ENCODE measurements at regions not wholly inside any gene's neighbourhood (a gene's known extent, or its start where the extent isn't known, plus 50 kb on each side); places are given as distances from the start of the nearest gene placed in this dataset.

GRCh38 chr1:188397521-188397920, 1568.8 kb downstream of the PLA2G4A start:
- H3K36me3 Mint-ChIP-seq (ENCODE audit: low read depth) = no peaks in the 10 kb centered on the region
- H3K4me3 Mint-ChIP-seq = no peak overlapping the region
- no peak overlapping the region for H3K27ac Mint-ChIP-seq
- H3K9me3 Mint-ChIP-seq = peaks cover 4% of the 10 kb centered on the region
- H3K4me1 Mint-ChIP-seq (ENCODE audit: low read depth) = no peaks in the 10 kb centered on the region
- no peaks in the 10 kb centered on the region for H3K27me3 Mint-ChIP-seq (ENCODE audit: low read depth)

- no peak overlapping the region for H3K27ac Mint-ChIP-seq
- H3K9me3 Mint-ChIP-seq = peaks cover 4% of the 10 kb centered on the region
- no peaks in the 10 kb centered on the region for H3K4me1 Mint-ChIP-seq (ENCODE audit: low read depth)
- H3K4me3 Mint-ChIP-seq = no peak overlapping the region
- H3K27me3 Mint-ChIP-seq (ENCODE audit: low read depth) = no peaks in the 10 kb centered on the region
- no peaks in the 10 kb centered on the region for H3K36me3 Mint-ChIP-seq (ENCODE audit: low read depth)
Measured at GRCh38 chr1:188402986-188403385, 1574.2 kb downstream of the PLA2G4A start.

GRCh38 chr1:188406636-188407035, 1577.9 kb downstream of the PLA2G4A start:
- H3K4me1 Mint-ChIP-seq (ENCODE audit: low read depth) = no peaks in the 10 kb centered on the region
- no peaks in the 10 kb centered on the region for H3K36me3 Mint-ChIP-seq (ENCODE audit: low read depth)
- no peaks in the 10 kb centered on the region for H3K9me3 Mint-ChIP-seq
- H3K4me3 Mint-ChIP-seq = no peak overlapping the region
- H3K27ac Mint-ChIP-seq = no peak overlapping the region
- no peaks in the 10 kb centered on the region for H3K27me3 Mint-ChIP-seq (ENCODE audit: low read depth)

- Mint-ChIP-seq H3K9me3 (no peaks in the 10 kb centered on the region), H3K36me3 (ENCODE audit: low read depth) (no peaks in the 10 kb centered on the region), H3K27me3 (ENCODE audit: low read depth) (no peaks in the 10 kb centered on the region), H3K4me1 (ENCODE audit: low read depth) (no peaks in the 10 kb centered on the region), H3K4me3 (no peak overlapping the region), H3K27ac (no peak overlapping the region)
Measured at GRCh38 chr1:188420177-188420576, 1591.4 kb downstream of the PLA2G4A start.

GRCh38 chr1:188423073-188423472, 1594.3 kb downstream of the PLA2G4A start:
- H3K27ac Mint-ChIP-seq = no peak overlapping the region
- H3K9me3 Mint-ChIP-seq = no peaks in the 10 kb centered on the region
- H3K27me3 Mint-ChIP-seq (ENCODE audit: low read depth) = no peaks in the 10 kb centered on the region
- H3K36me3 Mint-ChIP-seq (ENCODE audit: low read depth) = no peaks in the 10 kb centered on the region
- H3K4me1 Mint-ChIP-seq (ENCODE audit: low read depth) = no peaks in the 10 kb centered on the region
- no peak overlapping the region for H3K4me3 Mint-ChIP-seq

- H3K4me3 Mint-ChIP-seq = no peak overlapping the region
- no peaks in the 10 kb centered on the region for H3K4me1 Mint-ChIP-seq (ENCODE audit: low read depth)
- no peaks in the 10 kb centered on the region for H3K9me3 Mint-ChIP-seq
- H3K27ac Mint-ChIP-seq = no peak overlapping the region
- no peaks in the 10 kb centered on the region for H3K27me3 Mint-ChIP-seq (ENCODE audit: low read depth)
- no peaks in the 10 kb centered on the region for H3K36me3 Mint-ChIP-seq (ENCODE audit: low read depth)
Measured at GRCh38 chr1:188424176-188424575, 1595.4 kb downstream of the PLA2G4A start.

DNA sequence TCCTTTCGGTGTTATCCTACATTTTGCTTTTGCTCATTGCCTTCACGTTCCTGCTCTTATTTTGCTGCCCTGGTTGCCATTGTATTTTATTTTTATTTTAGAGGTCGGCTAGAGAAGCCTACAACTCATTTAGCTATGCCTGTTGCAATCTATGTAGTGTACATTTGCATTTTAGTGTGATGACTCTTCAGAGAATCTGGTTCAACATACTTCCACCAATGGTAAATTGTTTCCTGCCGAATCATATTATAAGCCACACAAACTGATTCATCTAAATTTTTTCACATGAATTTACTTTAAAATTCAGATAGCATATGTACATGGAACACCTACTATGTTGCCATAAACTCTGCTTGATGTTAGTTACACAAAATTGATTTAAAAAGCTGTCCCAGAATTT, 1596.9 kb downstream of the PLA2G4A start:
- Mint-ChIP-seq H3K27me3 (ENCODE audit: low read depth) (no peaks in the 10 kb centered on the region), H3K4me1 (ENCODE audit: low read depth) (no peaks in the 10 kb centered on the region), H3K9me3 (no peaks in the 10 kb centered on the region), H3K27ac (no peak overlapping the region), H3K36me3 (ENCODE audit: low read depth) (no peaks in the 10 kb centered on the region), H3K4me3 (no peak overlapping the region)

GRCh38 chr1:188426561-188426960, 1597.8 kb downstream of the PLA2G4A start:
- Mint-ChIP-seq H3K27ac (no peak overlapping the region), H3K9me3 (no peaks in the 10 kb centered on the region), H3K4me1 (ENCODE audit: low read depth) (no peaks in the 10 kb centered on the region), H3K4me3 (no peak overlapping the region), H3K36me3 (ENCODE audit: low read depth) (no peaks in the 10 kb centered on the region), H3K27me3 (ENCODE audit: low read depth) (no peaks in the 10 kb centered on the region)

GRCh38 chr1:188427642-188428041, 1598.9 kb downstream of the PLA2G4A start:
- H3K36me3 Mint-ChIP-seq (ENCODE audit: low read depth) = no peaks in the 10 kb centered on the region
- H3K4me3 Mint-ChIP-seq = no peak overlapping the region
- no peaks in the 10 kb centered on the region for H3K27me3 Mint-ChIP-seq (ENCODE audit: low read depth)
- no peak overlapping the region for H3K27ac Mint-ChIP-seq
- H3K4me1 Mint-ChIP-seq (ENCODE audit: low read depth) = no peaks in the 10 kb centered on the region
- no peaks in the 10 kb centered on the region for H3K9me3 Mint-ChIP-seq

GRCh38 chr1:188429386-188429785, 1600.6 kb downstream of the PLA2G4A start:
- Mint-ChIP-seq H3K36me3 (ENCODE audit: low read depth) (no peaks in the 10 kb centered on the region), H3K27ac (no peak overlapping the region), H3K27me3 (ENCODE audit: low read depth) (no peaks in the 10 kb centered on the region), H3K4me1 (ENCODE audit: low read depth) (no peaks in the 10 kb centered on the region), H3K4me3 (no peak overlapping the region), H3K9me3 (no peaks in the 10 kb centered on the region)

- no peaks in the 10 kb centered on the region for H3K27me3 Mint-ChIP-seq (ENCODE audit: low read depth)
- H3K9me3 Mint-ChIP-seq = no peaks in the 10 kb centered on the region
- H3K27ac Mint-ChIP-seq = no peak overlapping the region
- H3K4me1 Mint-ChIP-seq (ENCODE audit: low read depth) = no peaks in the 10 kb centered on the region
- no peak overlapping the region for H3K4me3 Mint-ChIP-seq
- H3K36me3 Mint-ChIP-seq (ENCODE audit: low read depth) = no peaks in the 10 kb centered on the region
Measured at GRCh38 chr1:188432427-188432826, 1603.7 kb downstream of the PLA2G4A start.

DNA sequence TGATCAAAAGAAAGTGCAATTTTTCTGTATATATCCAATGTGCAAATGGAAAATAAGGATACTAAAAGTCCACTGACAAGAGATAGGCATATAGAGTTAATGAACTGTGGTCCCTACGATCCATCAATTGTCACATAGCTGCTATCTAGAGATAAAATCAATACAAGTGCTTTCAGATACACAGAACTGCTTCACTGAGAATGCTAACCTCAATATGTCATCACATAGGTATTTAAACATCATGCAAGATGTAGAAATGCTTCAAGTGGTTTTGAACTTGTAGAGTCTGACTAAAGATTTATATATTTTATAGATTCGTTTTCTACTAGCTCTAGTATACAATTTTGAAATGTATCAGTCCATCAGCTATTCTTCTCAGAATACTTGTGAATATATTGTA, 1604.7 kb downstream of the PLA2G4A start:
- Mint-ChIP-seq H3K4me3 (no peak overlapping the region), H3K27ac (no peak overlapping the region), H3K4me1 (ENCODE audit: low read depth) (no peaks in the 10 kb centered on the region), H3K9me3 (no peaks in the 10 kb centered on the region), H3K36me3 (ENCODE audit: low read depth) (no peaks in the 10 kb centered on the region), H3K27me3 (ENCODE audit: low read depth) (no peaks in the 10 kb centered on the region)

- Mint-ChIP-seq H3K4me3 (no peak overlapping the region), H3K27ac (no peak overlapping the region), H3K4me1 (ENCODE audit: low read depth) (no peaks in the 10 kb centered on the region), H3K9me3 (no peaks in the 10 kb centered on the region), H3K27me3 (ENCODE audit: low read depth) (no peaks in the 10 kb centered on the region), H3K36me3 (ENCODE audit: low read depth) (no peaks in the 10 kb centered on the region)
Measured at GRCh38 chr1:188444526-188444925, 1615.8 kb downstream of the PLA2G4A start.

DNA sequence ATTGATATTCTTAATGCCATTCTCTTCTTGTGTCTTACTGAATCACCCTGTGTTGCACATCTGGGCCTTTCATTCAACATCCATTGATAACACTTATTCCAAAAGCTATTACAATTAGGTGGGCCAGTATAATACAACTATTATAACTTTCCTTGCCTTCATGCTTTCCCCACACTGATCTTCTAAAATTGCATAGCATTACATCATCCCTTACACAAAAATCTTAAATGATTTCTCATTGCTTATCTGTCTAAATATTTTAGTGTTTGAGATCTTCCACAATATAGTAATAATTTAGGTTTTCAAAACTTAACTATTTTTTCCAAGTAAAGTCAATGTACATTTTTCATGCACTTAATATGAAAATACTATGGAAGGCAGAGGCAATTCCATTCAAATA, 1634.1 kb downstream of the PLA2G4A start:
- H3K9me3 Mint-ChIP-seq = peaks cover 1% of the 10 kb centered on the region
- no peaks in the 10 kb centered on the region for H3K4me1 Mint-ChIP-seq (ENCODE audit: low read depth)
- no peaks in the 10 kb centered on the region for H3K27me3 Mint-ChIP-seq (ENCODE audit: low read depth)
- H3K27ac Mint-ChIP-seq = no peak overlapping the region
- H3K36me3 Mint-ChIP-seq (ENCODE audit: low read depth) = no peaks in the 10 kb centered on the region
- H3K4me3 Mint-ChIP-seq = no peak overlapping the region

- Mint-ChIP-seq H3K4me3 (no peak overlapping the region), H3K27ac (no peak overlapping the region), H3K4me1 (ENCODE audit: low read depth) (no peaks in the 10 kb centered on the region), H3K9me3 (no peaks in the 10 kb centered on the region), H3K27me3 (ENCODE audit: low read depth) (no peaks in the 10 kb centered on the region), H3K36me3 (ENCODE audit: low read depth) (no peaks in the 10 kb centered on the region)
Measured at GRCh38 chr1:188463919-188464318, 1635.2 kb downstream of the PLA2G4A start.

- Mint-ChIP-seq H3K27ac (no peak overlapping the region), H3K9me3 (no peaks in the 10 kb centered on the region), H3K4me1 (ENCODE audit: low read depth) (no peaks in the 10 kb centered on the region), H3K27me3 (ENCODE audit: low read depth) (no peaks in the 10 kb centered on the region), H3K36me3 (ENCODE audit: low read depth) (no peaks in the 10 kb centered on the region), H3K4me3 (no peak overlapping the region)
Measured at GRCh38 chr1:188466539-188466938, 1637.8 kb downstream of the PLA2G4A start.

Measured in T-helper 1 cell treated with Interleukin-12 subunit alpha and Interleukin-12 subunit beta and Interleukin-4 antibody, amounts not matched to agents 30 μg/mL and 1 μg/mL, for 36 hours (primary cell).